Psoas muscle (tissue), 7 donors: ENCODE measurements at regions not wholly inside any gene's neighbourhood (a gene's known extent, or its start where the extent isn't known, plus 50 kb on each side); places are given as distances from the start of the nearest gene placed in this dataset.

Experiments used
- ATAC-seq, 4 donors: fragments of 200-7000 bp; cut with Tn5 transposase; one replicate each; pipeline ENCODE4 v1.9.1; 2020; ENCODE audit warnings: moderate library complexity in 3 of 4, mild to moderate bottlenecking in 2 of 4
- DNase-seq, 2 donors: peaks; one replicate each; pipeline ENCODE4 v3.0.0-alpha.2; 2020
- H3K27ac ChIP-seq: fragments of 200-600 bp; one replicate; pipeline ENCODE4 v1.8.0; 2022
- H3K27me3 ChIP-seq, 3 donors: fragments of 200-600 bp in 1 of 3; one replicate each; pipeline versions ENCODE4 v1.6.1 to v1.8.0; 2013 to 2022; ENCODE audit warnings: low read length in 2 of 3, mild to moderate bottlenecking in 2 of 3, moderate library complexity in 1 of 3; ENCODE audit not compliant: insufficient read depth in 3 of 3
- H3K36me3 ChIP-seq, 2 donors: fragments of 200-600 bp in 1 of 2; one replicate each; pipeline versions ENCODE4 v1.6.1 to v1.8.0; 2013 to 2022; ENCODE audit warnings: low read depth in 1 of 2, mild to moderate bottlenecking in 1 of 2, moderate library complexity in 1 of 2; ENCODE audit not compliant: insufficient read depth in 1 of 2
- H3K4me1 ChIP-seq: fragments of 200-600 bp; one replicate; pipeline ENCODE4 v1.8.0; 2022
- H3K4me3 ChIP-seq: fragments of 200-600 bp; one replicate; pipeline ENCODE4 v1.8.0; 2022; ENCODE audit warnings: mild to moderate bottlenecking
- H3K9me3 ChIP-seq: fragments of 200-600 bp; one replicate; pipeline ENCODE4 v1.8.0; 2022
- CTCF ChIP-seq: fragments of 200-600 bp; IDR thresholded peaks from one replicate; pipeline ENCODE4 v1.8.0; 2022; ENCODE audit warnings: antibody characterized with exemption
- WGBS, 3 donors: extraction: QIAGEN DNeasy Blood & Tissue Kit; methylation state at CpG; one replicate each; pipeline versions ENCODE4 v1.1.6 to v1.1.7; 2013; 5-methylcytosine and 5-hydroxymethylcytosine counted together
- intact Hi-C, 2 donors: fragments of 100-400 bp; cut with DNase I; formaldehyde crosslinking; loops; one replicate each; pipeline versions ENCODE4 v1.11.0 to v1.14.2; 2022
- donor health status: healthy with polysubstance abuse.
- donor health status: DM: no; HTN: no; CAD: no; lungs with moderate emphysema.
- donor health status: Bipolar disorder and iron deficiency.
- donor health status: healthy.
- donor health status: DM: yes; HTN: yes; CAD: no.
- donor health status: DM: no; HTN: no; CAD: no.
- donor health status: DM: yes; HTN: yes; CAD: no.

GRCh38 chr12:53806721-53807120 is 54.9 kb upstream of the CISTR start:
- DNase-seq (no peak), ATAC-seq (no peak)
- no peak for TF ChIP-seq CTCF
- Histone ChIP-seq H3K4me3 (no peak overlapping the region), H3K36me3 (no peaks in the 10 kb centered on the region), H3K27ac (no peak overlapping the region), H3K9me3 (no peaks in the 10 kb centered on the region), H3K27me3 (peaks cover 0 to 44% (median 4%) of the 10 kb centered on the region in 3 donors), H3K4me1 (no peaks in the 10 kb centered on the region)
- WGBS, 3 donors: 82 to 86% (median 85%) methylated on average over 7 of the region's 7 CpGs
- intact Hi-C loops: no loop called here

- TF ChIP-seq CTCF: no peak
- ATAC-seq: no peak
- no peak for DNase-seq
- no peaks in the 10 kb centered on the region for H3K4me1 ChIP-seq
- WGBS, 3 donors: 77 to 85% (median 83%) methylated on average over 8 of the region's 8 CpGs
- H3K27ac ChIP-seq: no peak overlapping the region
- no peaks in the 10 kb centered on the region for H3K9me3 ChIP-seq
- intact Hi-C loops: no loop called here
- H3K27me3 ChIP-seq: peaks cover 0 to 40% (median 4%) of the 10 kb centered on the region in 3 donors
- H3K4me3 ChIP-seq: no peak overlapping the region
- H3K36me3 ChIP-seq: no peaks in the 10 kb centered on the region
These were observed 55.6 kb upstream of the CISTR start for GRCh38 chr12:53807322-53807860.

GRCh38 chr12:53808023-53808705 is 56.4 kb upstream of the CISTR start:
- 38 to 50% (median 41%) methylated on average over 5 of the region's 5 CpGs for WGBS, 3 donors
- H3K4me3 ChIP-seq: no peak overlapping the region
- ATAC-seq (no peak), DNase-seq (no peak)
- no peaks in the 10 kb centered on the region for H3K4me1 ChIP-seq
- no peak for TF ChIP-seq CTCF
- H3K36me3 ChIP-seq: no peaks in the 10 kb centered on the region
- no peak overlapping the region for H3K27ac ChIP-seq
- peaks cover 0 to 34% (median 4%) of the 10 kb centered on the region in 3 donors for H3K27me3 ChIP-seq
- intact Hi-C loops: no loop called here
- no peaks in the 10 kb centered on the region for H3K9me3 ChIP-seq

GRCh38 chr12:53809005-53809404 is 57.2 kb upstream of the CISTR start:
- no peak for DNase-seq

More at GRCh38 chr12:53809005-53809404, 57.2 kb upstream of the CISTR start:
- no peak for TF ChIP-seq CTCF
- no peaks in the 10 kb centered on the region for H3K9me3 ChIP-seq
- no peak for ATAC-seq
- 60 to 65% (median 63%) methylated on average over 3 of the region's 3 CpGs for WGBS, 3 donors
- H3K4me3 ChIP-seq: no peak overlapping the region
- H3K36me3 ChIP-seq: no peaks in the 10 kb centered on the region
- H3K4me1 ChIP-seq: no peaks in the 10 kb centered on the region
- peaks cover 0 to 36% (median 5%) of the 10 kb centered on the region in 3 donors for H3K27me3 ChIP-seq
- intact Hi-C loops: no loop called here
- no peak overlapping the region for H3K27ac ChIP-seq
